A673 (cell line): ENCODE measurements at regions not wholly inside any gene's neighbourhood (a gene's known extent, or its start where the extent isn't known, plus 50 kb on each side); places are given as distances from the start of the nearest gene placed in this dataset.

Experiments used
- BruUV-seq: library from RNA; stranded (reverse); fragments of 400-500 nt; replicated peaks from 2 replicates; lab custom pipeline; 2021; lab: Mats Ljungman, UMichigan
- CTCF ChIA-PET: fragments of 300-600 bp; sonication (Branson Sonifier 250); formaldehyde crosslinking; loops from one replicate; lab custom pipeline; 2022; ENCODE audit warnings: antibody characterized with exemption; lab: Charles Lee
- POLR2A ChIA-PET: fragments of 300-600 bp; sonication (Branson Sonifier 250); formaldehyde crosslinking; loops from one replicate; lab custom pipeline; 2022; ENCODE audit warnings: antibody characterized with exemption; ENCODE audit not compliant: low non-redundant PET; lab: Charles Lee
- DNase-seq: peaks from one replicate; pipeline ENCODE4 v3.0.0-alpha.2; 2015; ENCODE audit warnings: low spot score
- H3K27ac ChIP-seq: fragments of 200-600 bp; sonication (generic); 2 replicates; pipeline ENCODE4 v1.5.1; 2016; ENCODE audit warnings: mixed run types, low read depth, mild to moderate bottlenecking, mixed read lengths, antibody characterized with exemption, low read length; ENCODE audit not compliant: poor library complexity, severe bottlenecking
- H3K27me3 ChIP-seq: fragments of 200-600 bp; sonication (generic); replicated peaks from 2 replicates; pipeline ENCODE4 v1.6.1; 2017; ENCODE audit warnings: mixed run types, low read depth, mild to moderate bottlenecking, mixed read lengths, antibody characterized with exemption, low read length; ENCODE audit not compliant: insufficient read depth, poor library complexity
- H3K36me3 ChIP-seq: fragments of 200-600 bp; sonication (generic); 2 replicates; pipeline ENCODE4 v1.6.1; 2016; ENCODE audit warnings: mixed run types, mild to moderate bottlenecking, mixed read lengths, antibody characterized with exemption, low read length; ENCODE audit not compliant: insufficient read depth, poor library complexity, severe bottlenecking
- H3K4me1 ChIP-seq: fragments of 200-600 bp; sonication (generic); 2 replicates; pipeline ENCODE4 v1.6.1; 2017; ENCODE audit warnings: mixed run types, mild to moderate bottlenecking, mixed read lengths, antibody characterized with exemption, low read length; ENCODE audit not compliant: insufficient read depth, poor library complexity, severe bottlenecking
- H3K4me3 ChIP-seq: fragments of 200-600 bp; sonication (generic); 2 replicates; pipeline ENCODE4 v1.5.1; 2016; ENCODE audit warnings: low read depth, mixed run types, mild to moderate bottlenecking, mixed read lengths, low read length; ENCODE audit not compliant: poor library complexity, severe bottlenecking
- H3K9me3 ChIP-seq: fragments of 200-600 bp; sonication (generic); 2 replicates; pipeline ENCODE4 v1.6.1; 2016; ENCODE audit warnings: mixed run types, low read depth, mild to moderate bottlenecking, mixed read lengths, antibody characterized with exemption, low read length; ENCODE audit not compliant: poor library complexity, severe bottlenecking
- CTCF ChIP-seq: fragments of 300-800, 200-600 bp; sonication (generic); conservative IDR thresholded peaks from 2 replicates; pipeline ENCODE4 v1.5.1; 2017; ENCODE audit warnings: low read depth, mild to moderate bottlenecking, antibody characterized with exemption, low read length, moderate library complexity, mixed read lengths
- EZH2 ChIP-seq: fragments of 200-600 bp; sonication (generic); IDR thresholded peaks from 2 replicates; pipeline ENCODE4 v1.6.1; 2017; ENCODE audit warnings: borderline replicate concordance, low read depth, mild to moderate bottlenecking, mixed read lengths, antibody characterized with exemption, low read length; ENCODE audit not compliant: poor library complexity, severe bottlenecking
- intact Hi-C: fragments of 100-400 bp; cut with micrococcal nuclease; formaldehyde crosslinking; loops from one replicate; pipeline ENCODE4 v1.10.0; 2022; ENCODE audit not compliant: unreplicated experiment

DNA sequence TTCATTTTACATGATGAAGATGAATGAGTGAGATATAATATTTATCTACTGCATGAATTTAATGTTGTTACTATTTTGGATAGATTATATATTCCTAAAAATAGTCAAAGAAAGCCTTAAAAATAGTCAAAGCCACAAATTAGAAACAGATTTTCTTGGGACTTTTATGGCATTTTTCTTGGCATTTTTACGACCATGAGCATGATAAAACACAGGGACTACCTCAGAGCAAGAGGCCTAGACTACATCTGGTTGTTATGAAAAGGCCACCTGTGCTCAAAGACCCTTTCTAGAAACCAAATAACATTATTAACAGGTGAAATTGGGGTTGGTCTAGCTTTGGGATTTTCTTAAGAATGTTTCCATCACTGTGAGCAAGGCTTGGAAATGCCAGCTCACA, 281.0 kb downstream of the OXSM start:
- ChIA-PET POLR2A (no interaction called here), CTCF (no interaction called here)
- DNase-seq = no peak
- Histone ChIP-seq H3K27me3 (no peaks in the 10 kb centered on the region), H3K4me1 (no peaks in the 10 kb centered on the region), H3K4me3 (no peak overlapping the region), H3K27ac (no peak overlapping the region), H3K9me3 (no peaks in the 10 kb centered on the region), H3K36me3 (no peaks in the 10 kb centered on the region)
- no TSS peak for BruUV-seq
- intact Hi-C loops = no loop called here
- no peak for TF ChIP-seq EZH2
- no peak for TF ChIP-seq CTCF

DNA sequence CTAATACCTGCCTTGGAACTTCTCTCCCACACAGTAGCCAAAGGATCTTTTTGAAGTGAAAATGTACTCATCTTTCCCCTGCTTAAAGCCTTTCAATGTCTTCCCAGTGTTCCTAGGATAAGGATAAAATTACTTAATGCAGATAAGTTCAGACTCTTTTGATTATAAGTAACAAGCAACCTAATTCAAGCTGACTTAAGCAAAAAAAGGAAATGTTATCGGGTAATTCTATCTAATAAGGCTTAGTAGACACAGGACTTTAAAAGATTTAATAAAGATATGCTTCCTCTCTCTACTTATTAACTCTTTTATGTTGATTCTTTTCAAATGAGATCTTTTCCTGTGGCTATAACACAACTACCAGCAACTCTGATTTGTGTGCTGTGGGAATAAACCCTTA, 284.2 kb downstream of the OXSM start:
- Histone ChIP-seq H3K36me3 (no peaks in the 10 kb centered on the region), H3K27me3 (no peaks in the 10 kb centered on the region), H3K4me1 (no peaks in the 10 kb centered on the region), H3K4me3 (no peak overlapping the region), H3K27ac (no peak overlapping the region), H3K9me3 (no peaks in the 10 kb centered on the region)
- no TSS peak for BruUV-seq
- DNase-seq = no peak
- POLR2A ChIA-PET = no interaction called here
- no peak for TF ChIP-seq EZH2
- no peak for TF ChIP-seq CTCF
- CTCF ChIA-PET = no interaction called here
- intact Hi-C loops = no loop called here

DNA sequence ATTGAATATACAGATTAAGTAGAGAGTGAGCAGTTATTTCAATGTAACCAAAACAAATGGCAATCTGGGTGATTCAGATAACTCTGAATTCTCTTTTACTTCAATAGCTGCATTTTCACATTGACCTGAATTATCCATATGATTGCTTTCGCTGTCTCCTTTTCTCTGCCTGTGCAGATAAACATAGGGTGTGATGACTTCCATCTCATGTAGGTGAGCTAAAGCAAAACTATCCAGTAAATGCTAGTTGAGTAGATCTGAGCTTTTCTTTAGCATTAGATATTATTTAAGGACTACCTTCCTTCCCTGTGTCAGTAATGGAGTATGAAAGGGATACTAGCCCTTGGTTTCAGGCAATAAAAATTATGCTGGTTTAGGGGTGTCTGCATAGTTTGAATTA, 288.6 kb downstream of the OXSM start:
- POLR2A ChIA-PET = no interaction called here
- no TSS peak for BruUV-seq
- Histone ChIP-seq H3K4me1 (no peaks in the 10 kb centered on the region), H3K4me3 (no peak overlapping the region), H3K36me3 (no peaks in the 10 kb centered on the region), H3K9me3 (no peaks in the 10 kb centered on the region), H3K27ac (no peak overlapping the region), H3K27me3 (no peaks in the 10 kb centered on the region)
- no peak for DNase-seq
- TF ChIP-seq EZH2 (no peak), CTCF (no peak)
- intact Hi-C loops = no loop called here
- CTCF ChIA-PET = no interaction called here
